Anterior cingulate cortex (tissue), 58 donors: ENCODE measurements at regions not wholly inside any gene's neighbourhood (a gene's known extent, or its start where the extent isn't known, plus 50 kb on each side); places are given as distances from the start of the nearest gene placed in this dataset.

Experiments
- DNase-seq, 58 donors: peaks; one replicate each; lab custom pipeline; 2025; lab: John Stamatoyannopoulos, UW

- no peak for DNase-seq
Observed at GRCh38 chr15:62521396-62521795, 356.3 kb upstream of the C2CD4B start.

GRCh38 chr15:62524848-62525247, 359.8 kb upstream of the C2CD4B start:
- no peak for DNase-seq

- no peak for DNase-seq
Observed at GRCh38 chr15:62527387-62527786, 362.3 kb upstream of the C2CD4B start.

GRCh38 chr15:62528505-62528904, 363.4 kb upstream of the C2CD4B start:
- no peak for DNase-seq

GRCh38 chr15:62532367-62532766, 367.3 kb upstream of the C2CD4B start:
- no peak for DNase-seq

GRCh38 chr15:62533687-62534086, 368.6 kb upstream of the C2CD4B start:
- DNase-seq: no peak

- no peak for DNase-seq
Observed at GRCh38 chr15:62534996-62535395, 369.9 kb upstream of the C2CD4B start.

- no peak for DNase-seq
Observed at GRCh38 chr15:62539236-62539635, 374.2 kb upstream of the C2CD4B start.

- DNase-seq: no peak
Observed at GRCh38 chr15:62541250-62541649, 376.2 kb upstream of the C2CD4B start.

- no peak for DNase-seq
Observed at GRCh38 chr15:62541846-62542245, 376.8 kb upstream of the C2CD4B start.

- DNase-seq: no peak
Observed at GRCh38 chr15:62544446-62544845, 379.4 kb upstream of the C2CD4B start.

- DNase-seq: peak in 53 of 58 donors; percentile 3 to 82 (median 44)
Observed at GRCh38 chr15:62545467-62546227, 380.6 kb upstream of the C2CD4B start.

- DNase-seq: no peak
Observed at GRCh38 chr15:62546628-62547027, 381.5 kb upstream of the C2CD4B start.

- no peak for DNase-seq
Observed at GRCh38 chr15:62547584-62547983, 382.5 kb upstream of the C2CD4B start.

- peak in 1 of 58 donors; percentile 2 for DNase-seq
Observed at GRCh38 chr15:62549345-62549970, 384.4 kb upstream of the C2CD4B start.

- no peak for DNase-seq
Observed at GRCh38 chr15:62550106-62550505, 385.0 kb upstream of the C2CD4B start.

GRCh38 chr15:62552444-62552843, 387.4 kb upstream of the C2CD4B start:
- no peak for DNase-seq

GRCh38 chr15:62553911-62554563, 389.0 kb upstream of the C2CD4B start:
- DNase-seq: no peak

GRCh38 chr15:62558640-62559380, 393.7 kb upstream of the C2CD4B start:
- peak in 34 of 58 donors; percentile 4 to 69 (median 26) for DNase-seq

GRCh38 chr15:62559381-62559733, 394.3 kb upstream of the C2CD4B start:
- no peak for DNase-seq

GRCh38 chr15:62561059-62561519, 396.0 kb upstream of the C2CD4B start:
- no peak for DNase-seq
